Cardiac fibroblast (primary cell): ENCODE measurements at regions not wholly inside any gene's neighbourhood (a gene's known extent, or its start where the extent isn't known, plus 50 kb on each side); places are given as distances from the start of the nearest gene placed in this dataset.

Source experiments
- DNase-seq, 2 donors: peaks; one replicate each; pipeline versions ENCODE4 v3.0.0 to v3.0.0-alpha.2; 2010; ENCODE audit warnings: low read depth in 2 of 2
- H3K4me3 ChIP-seq, 2 donors: replicated peaks in 1 of 2; 1 replicate in 1 of 2; 2 replicates in 1 of 2; pipeline ENCODE4 v1.5.1; 2011; ENCODE audit warnings: low read depth in 2 of 2, low read length in 2 of 2, mild to moderate bottlenecking in 2 of 2, moderate library complexity in 1 of 2
- TF ChIP-seq, protein P1 (sequence below): IDR thresholded peaks from one replicate; pipeline ENCODE4 v1.5.1; 2011; ENCODE audit warnings: low read depth, mild to moderate bottlenecking, low read length, inconsistent platforms

DNA sequence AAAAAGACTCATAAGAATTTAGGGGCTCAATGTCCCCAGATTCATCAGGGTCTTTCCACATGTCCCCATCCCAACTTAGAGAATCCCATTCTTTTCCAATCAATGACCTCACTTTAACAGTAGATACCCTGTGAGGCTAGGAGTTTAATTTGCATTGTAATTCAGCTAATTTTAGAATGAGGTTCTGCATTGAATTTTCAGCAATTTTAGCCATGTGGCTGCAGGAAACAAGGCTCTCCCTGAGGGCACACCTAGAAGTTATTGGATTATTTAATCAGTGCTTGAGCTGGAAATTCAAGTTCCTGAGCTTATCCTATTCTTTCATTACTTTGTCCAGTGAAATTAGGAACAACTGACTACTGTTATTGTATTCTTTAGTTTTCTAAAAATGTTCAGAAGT is 433.8 kb downstream of the ADAMTS20 start:
- H3K4me3 ChIP-seq = no peak overlapping the region
- no peak for DNase-seq
- TF ChIP-seq, protein P1, sequence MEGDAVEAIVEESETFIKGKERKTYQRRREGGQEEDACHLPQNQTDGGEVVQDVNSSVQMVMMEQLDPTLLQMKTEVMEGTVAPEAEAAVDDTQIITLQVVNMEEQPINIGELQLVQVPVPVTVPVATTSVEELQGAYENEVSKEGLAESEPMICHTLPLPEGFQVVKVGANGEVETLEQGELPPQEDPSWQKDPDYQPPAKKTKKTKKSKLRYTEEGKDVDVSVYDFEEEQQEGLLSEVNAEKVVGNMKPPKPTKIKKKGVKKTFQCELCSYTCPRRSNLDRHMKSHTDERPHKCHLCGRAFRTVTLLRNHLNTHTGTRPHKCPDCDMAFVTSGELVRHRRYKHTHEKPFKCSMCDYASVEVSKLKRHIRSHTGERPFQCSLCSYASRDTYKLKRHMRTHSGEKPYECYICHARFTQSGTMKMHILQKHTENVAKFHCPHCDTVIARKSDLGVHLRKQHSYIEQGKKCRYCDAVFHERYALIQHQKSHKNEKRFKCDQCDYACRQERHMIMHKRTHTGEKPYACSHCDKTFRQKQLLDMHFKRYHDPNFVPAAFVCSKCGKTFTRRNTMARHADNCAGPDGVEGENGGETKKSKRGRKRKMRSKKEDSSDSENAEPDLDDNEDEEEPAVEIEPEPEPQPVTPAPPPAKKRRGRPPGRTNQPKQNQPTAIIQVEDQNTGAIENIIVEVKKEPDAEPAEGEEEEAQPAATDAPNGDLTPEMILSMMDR = no peak

DNA sequence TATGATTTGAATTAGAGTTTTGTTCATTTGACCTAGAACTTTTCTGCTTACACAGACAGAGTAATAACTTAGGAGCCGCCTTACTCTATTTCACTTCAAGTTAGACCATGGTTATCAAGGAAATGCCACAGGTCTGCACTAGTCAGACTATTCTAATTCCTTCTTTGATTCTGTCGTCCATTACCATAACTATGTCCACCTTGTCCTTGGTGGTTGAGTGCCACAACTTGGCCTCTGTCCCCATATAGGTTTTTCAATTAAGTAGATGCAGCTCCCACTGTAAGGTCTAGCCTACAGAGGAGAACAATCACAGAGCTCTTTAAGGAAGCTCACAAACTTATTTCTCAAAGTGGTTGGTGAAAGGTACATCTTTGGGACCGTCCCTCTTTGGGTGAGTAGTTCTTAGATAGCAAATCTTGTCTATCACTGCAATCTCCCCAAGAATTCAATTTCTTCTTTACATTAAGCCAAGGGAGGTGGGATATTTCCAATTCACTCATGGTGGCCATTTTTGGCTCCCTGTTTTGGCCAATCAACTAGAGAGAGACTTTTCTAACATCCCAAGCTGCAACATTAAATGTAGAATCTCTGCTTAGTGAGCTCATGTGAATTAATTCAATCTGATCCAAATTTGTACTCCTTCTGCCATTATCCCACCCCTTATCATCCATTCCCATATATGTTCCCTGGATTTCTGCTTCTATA is 434.6 kb downstream of the ADAMTS20 start:
- no peak overlapping the region for H3K4me3 ChIP-seq
- TF ChIP-seq, protein P1 = no peak
- no peak for DNase-seq

DNA sequence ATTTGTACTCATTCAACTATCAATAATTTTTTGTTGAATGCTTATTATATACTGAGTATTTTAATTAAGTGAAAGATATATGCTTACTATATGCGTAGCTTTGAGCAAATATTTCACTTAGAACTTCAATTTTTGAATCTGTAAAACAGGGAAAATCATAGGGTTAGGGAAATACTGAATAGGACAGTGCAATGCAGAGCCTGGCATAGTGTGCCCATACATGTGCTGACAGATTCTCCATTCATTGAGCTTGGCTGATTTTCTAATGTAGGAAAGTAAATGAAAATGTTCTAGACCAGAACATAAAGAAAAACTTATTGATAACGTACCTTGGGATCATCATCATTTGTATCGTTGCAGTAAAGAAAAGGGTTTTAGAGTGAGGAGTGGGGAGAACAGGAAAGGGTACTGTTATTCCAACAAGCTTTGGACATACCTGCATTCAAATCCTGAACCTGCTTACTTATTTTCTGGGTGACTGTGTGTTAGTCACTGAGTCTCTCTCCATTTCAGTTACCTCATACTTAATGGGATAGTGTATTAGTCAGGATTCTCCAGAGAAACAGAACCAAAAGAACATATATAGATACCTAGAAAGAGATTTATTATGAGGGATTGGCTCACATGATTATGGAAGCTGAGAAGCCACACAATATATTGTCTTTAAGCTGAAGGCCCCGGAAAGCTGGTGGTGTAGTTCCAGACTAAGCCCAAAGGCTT is 436.4 kb downstream of the ADAMTS20 start:
- TF ChIP-seq, protein P1 = no peak

DNA sequence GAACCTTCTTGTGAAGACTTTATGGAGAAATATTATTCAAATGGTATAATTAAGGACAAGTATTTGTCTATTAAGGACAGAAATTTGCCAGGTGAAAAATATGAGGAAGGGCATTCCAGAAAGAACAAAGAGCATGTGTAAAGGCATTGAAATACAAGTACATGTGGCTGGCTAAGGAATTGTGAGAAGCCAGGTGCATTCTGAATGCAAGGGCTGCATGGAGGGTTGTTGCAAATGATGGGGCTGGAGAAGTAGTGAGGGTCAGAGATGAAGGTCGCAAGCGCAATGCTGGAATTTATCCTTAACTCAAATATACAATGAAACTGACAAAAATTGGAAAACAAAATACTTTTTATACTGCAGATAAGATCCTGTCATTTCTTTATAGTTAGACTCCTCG is 437.7 kb downstream of the ADAMTS20 start:
- TF ChIP-seq, protein P1 = no peak
- no peak overlapping the region for H3K4me3 ChIP-seq
- DNase-seq = no peak

More for the DNA sequence above, 436.4 kb downstream of the ADAMTS20 start:
- DNase-seq = no peak
- H3K4me3 ChIP-seq = no peak overlapping the region

DNA sequence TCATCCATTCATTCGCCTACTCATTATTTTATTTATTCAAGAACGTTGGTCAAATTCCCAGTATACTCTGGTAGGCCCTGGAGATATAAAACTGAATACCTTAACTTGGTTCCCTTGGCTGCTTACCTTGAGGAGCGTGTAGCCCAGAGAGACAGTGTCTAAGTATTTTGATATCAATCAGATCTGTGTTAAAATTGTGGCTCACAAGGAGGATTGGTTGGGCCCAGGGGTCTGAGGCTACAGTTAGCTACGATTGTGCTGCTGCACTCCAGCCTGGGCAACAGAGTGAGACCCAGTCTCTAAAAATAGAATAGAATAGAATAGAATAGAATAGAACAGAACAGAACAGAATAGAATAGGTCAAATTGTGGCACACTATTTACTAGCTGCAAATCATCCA is 438.4 kb downstream of the ADAMTS20 start:
- TF ChIP-seq, protein P1 = no peak
- H3K4me3 ChIP-seq = no peak overlapping the region
- no peak for DNase-seq

DNA sequence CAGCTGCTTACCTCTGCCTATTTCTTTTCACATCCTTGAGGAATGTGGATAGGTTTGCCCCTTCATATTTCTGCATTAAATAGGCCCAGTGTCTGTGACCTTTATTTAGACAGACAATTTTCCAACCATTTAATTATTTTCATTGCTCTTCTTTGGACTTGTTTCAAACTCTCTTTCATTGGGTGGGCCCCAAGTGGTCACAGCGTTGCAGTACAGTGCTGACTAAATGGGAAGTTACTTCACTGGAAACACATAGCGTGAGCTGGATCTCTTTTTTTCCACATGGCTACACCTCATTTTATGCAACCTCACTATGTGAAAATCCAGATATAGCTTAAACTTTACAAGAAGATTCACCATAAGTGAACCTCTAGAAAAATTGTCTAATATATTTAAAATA is 438.9 kb downstream of the ADAMTS20 start:
- no peak overlapping the region for H3K4me3 ChIP-seq
- TF ChIP-seq, protein P1 = peak; percentile 12
- DNase-seq = peak; percentile 28 to 48
